GM18520 (cell line): ENCODE measurements at regions not wholly inside any gene's neighbourhood (a gene's known extent, or its start where the extent isn't known, plus 50 kb on each side); places are given as distances from the start of the nearest gene placed in this dataset.

Experiments used
- ATAC-seq: cut with Tn5 transposase; IDR thresholded peaks from one replicate; pipeline ENCODE4 v1.9.1; 2021; ENCODE audit not compliant: unreplicated experiment

GRCh38 chr10:58995058-58995596 lies 181.3 kb upstream of the PHYHIPL start:
- ATAC-seq, result no peak

- no peak for ATAC-seq
Observed at GRCh38 chr10:58996063-58996462, 180.4 kb upstream of the PHYHIPL start.

GRCh38 chr10:58996866-58997265 lies 179.6 kb upstream of the PHYHIPL start:
- ATAC-seq, result no peak

GRCh38 chr10:58998924-58999713 lies 177.3 kb upstream of the PHYHIPL start:
- no peak for ATAC-seq

GRCh38 chr10:59000162-59000825 lies 176.1 kb upstream of the PHYHIPL start:
- ATAC-seq, result no peak

GRCh38 chr10:59002011-59002410 lies 174.4 kb upstream of the PHYHIPL start:
- no peak for ATAC-seq

- no peak for ATAC-seq
Observed at GRCh38 chr10:59003203-59003602, 173.2 kb upstream of the PHYHIPL start.

GRCh38 chr10:59004392-59004791 lies 172.1 kb upstream of the PHYHIPL start:
- ATAC-seq, result no peak

GRCh38 chr10:59006511-59007306 lies 169.7 kb upstream of the PHYHIPL start:
- ATAC-seq, result peak; percentile 36

- ATAC-seq, result no peak
Observed at GRCh38 chr10:59007307-59008025, 169.0 kb upstream of the PHYHIPL start.

- no peak for ATAC-seq
Observed at GRCh38 chr10:59008452-59008851, 168.0 kb upstream of the PHYHIPL start.

GRCh38 chr10:59011972-59012632 lies 164.3 kb upstream of the PHYHIPL start:
- ATAC-seq, result no peak

GRCh38 chr10:59012839-59013238 lies 163.6 kb upstream of the PHYHIPL start:
- ATAC-seq, result no peak

- no peak for ATAC-seq
Observed at GRCh38 chr10:59016043-59016442, 160.4 kb upstream of the PHYHIPL start.

- no peak for ATAC-seq
Observed at GRCh38 chr10:59018977-59019376, 157.5 kb upstream of the PHYHIPL start.

GRCh38 chr10:59019603-59020002 lies 156.8 kb upstream of the PHYHIPL start:
- no peak for ATAC-seq

GRCh38 chr10:59020502-59020901 lies 155.9 kb upstream of the PHYHIPL start:
- ATAC-seq, result no peak

- ATAC-seq, result no peak
Observed at GRCh38 chr10:59025981-59026765, 150.3 kb upstream of the PHYHIPL start.

- no peak for ATAC-seq
Observed at GRCh38 chr10:59027975-59028655, 148.3 kb upstream of the PHYHIPL start.
